OCI-LY7 (cell line): ENCODE measurements at regions not wholly inside any gene's neighbourhood (a gene's known extent, or its start where the extent isn't known, plus 50 kb on each side); places are given as distances from the start of the nearest gene placed in this dataset.

ENCODE experiments used
- CTCF ChIP-seq: fragments of 200-600 bp; sonication (generic); conservative IDR thresholded peaks from 2 replicates; pipeline ENCODE4 v1.5.1; 2014; ENCODE audit warnings: mild to moderate bottlenecking, antibody characterized with exemption, low read length, moderate library complexity, mixed read lengths
- EZH2phosphoT487 ChIP-seq: fragments of 200-600 bp; sonication (generic); IDR thresholded peaks from 2 replicates; pipeline ENCODE4 v1.6.1; 2018; ENCODE audit warnings: low read depth, borderline replicate concordance, mild to moderate bottlenecking, mixed run types, antibody characterized with exemption, low read length, moderate library complexity, mixed read lengths

- TF ChIP-seq CTCF (no peak), EZH2phosphoT487 (no peak)
Observed at GRCh38 chr12:87556985-87557384, 472.2 kb downstream of the C12orf50 start.
